ENCODE measurements at regions not wholly inside any gene's neighbourhood (a gene's known extent, or its start where the extent isn't known, plus 50 kb on each side); places are given as distances from the start of the nearest gene placed in this dataset.

DNA sequence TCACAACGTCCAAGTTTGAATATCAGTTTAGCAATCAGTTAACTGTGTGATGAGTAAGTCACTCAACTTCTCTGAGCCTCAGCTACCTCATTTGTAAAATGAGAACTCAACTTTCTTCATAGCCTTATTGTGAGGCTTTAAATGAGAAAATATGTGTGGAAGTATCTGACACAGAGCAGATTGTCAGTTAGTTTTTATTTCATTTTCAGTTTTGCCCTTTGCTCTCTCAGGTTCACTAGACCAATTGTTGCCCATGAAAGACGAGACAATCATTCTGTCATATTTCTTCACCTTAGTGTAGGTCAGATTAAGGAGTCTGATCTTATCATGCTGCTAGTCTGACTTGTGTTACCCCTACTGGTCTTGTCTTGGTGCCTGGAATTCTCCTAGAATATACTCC lies 232.8 kb upstream of the PTBP2 start:
- ChIA-PET CTCF (no interaction called here), POLR2A (ENCODE audit: unreplicated experiment) (no interaction called here)
- intact Hi-C loops (cut with micrococcal nuclease): no loop called here
- no peak overlapping the region for H3K4me2 ChIP-seq (ENCODE audit: low read length)
- H2AFZ ChIP-seq (ENCODE audit: low read length): no peak overlapping the region
- no peaks in the 10 kb centered on the region for H3K4me1 ChIP-seq (ENCODE audit: insufficient read depth, low read length)
- no peak overlapping the region for H3K4me3 ChIP-seq (ENCODE audit: low read length)
- no peaks in the 10 kb centered on the region for H3F3A ChIP-seq (ENCODE audit: low read length, unreplicated experiment)
- H3K9ac ChIP-seq (ENCODE audit: low read length): no peak overlapping the region
- no peaks in the 10 kb centered on the region for H4K20me1 ChIP-seq (ENCODE audit: low read length)
- H3K27me3 ChIP-seq (ENCODE audit: low read length): peaks cover 22% of the 10 kb centered on the region
- no TSS peak for BruUV-seq (replicated peaks)
- H3K36me3 ChIP-seq (ENCODE audit: low read depth, low read length): no peaks in the 10 kb centered on the region
- H3K27ac ChIP-seq (ENCODE audit: low read length): no peak overlapping the region
- no peak for TF ChIP-seq CTCF (conservative IDR thresholded peaks at IDR 0.05; ENCODE audit: low read depth, low read length)
- no peak for TF ChIP-seq EZH2 (IDR thresholded peaks at IDR 0.05; ENCODE audit: low read length, unreplicated experiment)
- TF ChIP-seq EZH2phosphoT487 (IDR thresholded peaks at IDR 0.05; ENCODE audit: borderline replicate concordance, low read length): no peak
- ATAC-seq (no peak), DNase-seq (no peak)
- H3K79me2 ChIP-seq (ENCODE audit: low read length): no peaks in the 10 kb centered on the region
- H3K9me3 ChIP-seq (ENCODE audit: low read length): no peaks in the 10 kb centered on the region
- no peaks in the 10 kb centered on the region for H3K9me2 ChIP-seq (replicated peaks; ENCODE audit: low read length)

- ATAC-seq (no peak), DNase-seq (no peak)
- no peak overlapping the region for H2AFZ ChIP-seq (ENCODE audit: low read length)
Measured at GRCh38 chr1:96492236-96492635, 229.3 kb upstream of the PTBP2 start.

GRCh38 chr1:96498744-96499340 lies 222.7 kb upstream of the PTBP2 start:
- H4K20me1 ChIP-seq (ENCODE audit: low read length): no peaks in the 10 kb centered on the region
- no peak overlapping the region for H3K9ac ChIP-seq (ENCODE audit: low read length)
- CTCF ChIA-PET: interaction anchor here (0.5 kb wide), 1 partner anchor 217 kb away, joined by 3 read pairs; no protein-coding TSS in a partner anchor
- BruUV-seq (replicated peaks): no TSS peak
- intact Hi-C loops (cut with micrococcal nuclease): no loop called here
- H3K4me2 ChIP-seq (ENCODE audit: low read length): no peak overlapping the region
- no peaks in the 10 kb centered on the region for H3F3A ChIP-seq (ENCODE audit: low read length, unreplicated experiment)
- POLR2A ChIA-PET (ENCODE audit: unreplicated experiment): no interaction called here
- no peak overlapping the region for H2AFZ ChIP-seq (ENCODE audit: low read length)
- H3K4me1 ChIP-seq (ENCODE audit: insufficient read depth, low read length): no peaks in the 10 kb centered on the region
- H3K27me3 ChIP-seq (ENCODE audit: low read length): peaks cover 22% of the 10 kb centered on the region
- TF ChIP-seq EZH2 (IDR thresholded peaks at IDR 0.05; ENCODE audit: low read length, unreplicated experiment) (no peak), EZH2phosphoT487 (IDR thresholded peaks at IDR 0.05; ENCODE audit: borderline replicate concordance, low read length) (no peak)
- ATAC-seq (no peak), DNase-seq (no peak)
- no peaks in the 10 kb centered on the region for H3K9me3 ChIP-seq (ENCODE audit: low read length)
- H3K27ac ChIP-seq (ENCODE audit: low read length): no peak overlapping the region
- H3K9me2 ChIP-seq (replicated peaks; ENCODE audit: low read length): no peaks in the 10 kb centered on the region
- no peaks in the 10 kb centered on the region for H3K36me3 ChIP-seq (ENCODE audit: low read depth, low read length)
- no peaks in the 10 kb centered on the region for H3K79me2 ChIP-seq (ENCODE audit: low read length)
- H3K4me3 ChIP-seq (ENCODE audit: low read length): no peak overlapping the region

More at GRCh38 chr1:96492236-96492635, 229.3 kb upstream of the PTBP2 start:
- no TSS peak for BruUV-seq (replicated peaks)
- no peaks in the 10 kb centered on the region for H4K20me1 ChIP-seq (ENCODE audit: low read length)
- no peak overlapping the region for H3K9ac ChIP-seq (ENCODE audit: low read length)
- H3K4me3 ChIP-seq (ENCODE audit: low read length): no peak overlapping the region
- H3K4me1 ChIP-seq (ENCODE audit: insufficient read depth, low read length): no peaks in the 10 kb centered on the region
- no peaks in the 10 kb centered on the region for H3K79me2 ChIP-seq (ENCODE audit: low read length)
- ChIA-PET POLR2A (ENCODE audit: unreplicated experiment) (no interaction called here), CTCF (no interaction called here)
- H3K9me2 ChIP-seq (replicated peaks; ENCODE audit: low read length): no peaks in the 10 kb centered on the region
- H3K4me2 ChIP-seq (ENCODE audit: low read length): no peak overlapping the region
- H3F3A ChIP-seq (ENCODE audit: low read length, unreplicated experiment): no peaks in the 10 kb centered on the region
- peaks cover 21% of the 10 kb centered on the region; the same call in 1 of the 2 replicates for H3K27me3 ChIP-seq (ENCODE audit: low read length)
- no peaks in the 10 kb centered on the region for H3K36me3 ChIP-seq (ENCODE audit: low read depth, low read length)
- H3K27ac ChIP-seq (ENCODE audit: low read length): no peak overlapping the region
- no peak for TF ChIP-seq EZH2 (IDR thresholded peaks at IDR 0.05; ENCODE audit: low read length, unreplicated experiment)
- TF ChIP-seq EZH2phosphoT487 (IDR thresholded peaks at IDR 0.05; ENCODE audit: borderline replicate concordance, low read length): no peak
- H3K9me3 ChIP-seq (ENCODE audit: low read length): no peaks in the 10 kb centered on the region
- intact Hi-C loops (cut with micrococcal nuclease): no loop called here
